ENCODE measurements at regions not wholly inside any gene's neighbourhood (a gene's known extent, or its start where the extent isn't known, plus 50 kb on each side); places are given as distances from the start of the nearest gene placed in this dataset.

- DNase-seq (ENCODE audit: low read depth): no peak
Observed at GRCh38 chr10:10902951-10903350, 114.7 kb upstream of the CELF2 start.

- no peak for DNase-seq (ENCODE audit: low read depth)
Observed at GRCh38 chr10:10903620-10904019, 114.1 kb upstream of the CELF2 start.

GRCh38 chr10:10910634-10911033 is 107.0 kb upstream of the CELF2 start:
- DNase-seq (ENCODE audit: low read depth): no peak

GRCh38 chr10:10911035-10911434 is 106.6 kb upstream of the CELF2 start:
- DNase-seq (ENCODE audit: low read depth): no peak

GRCh38 chr10:10911471-10911921 is 106.2 kb upstream of the CELF2 start:
- DNase-seq (ENCODE audit: low read depth): no peak

GRCh38 chr10:10914144-10914543 is 103.5 kb upstream of the CELF2 start:
- DNase-seq (ENCODE audit: low read depth): no peak

GRCh38 chr10:10915215-10915614 is 102.5 kb upstream of the CELF2 start:
- no peak for DNase-seq (ENCODE audit: low read depth)

- DNase-seq (ENCODE audit: low read depth): no peak
Observed at GRCh38 chr10:10917031-10917430, 100.6 kb upstream of the CELF2 start.

- no peak for DNase-seq (ENCODE audit: low read depth)
Observed at GRCh38 chr10:10919976-10920375, 97.7 kb upstream of the CELF2 start.

- DNase-seq (ENCODE audit: low read depth): no peak
Observed at GRCh38 chr10:10921826-10922461, 95.7 kb upstream of the CELF2 start.

GRCh38 chr10:10923029-10923651 is 94.5 kb upstream of the CELF2 start:
- DNase-seq (ENCODE audit: low read depth): no peak

GRCh38 chr10:10925667-10926066 is 92.0 kb upstream of the CELF2 start:
- DNase-seq (ENCODE audit: low read depth): no peak

GRCh38 chr10:10927608-10928007 is 90.1 kb upstream of the CELF2 start:
- DNase-seq (ENCODE audit: low read depth): no peak

GRCh38 chr10:10930979-10931743 is 86.5 kb upstream of the CELF2 start:
- no peak for DNase-seq (ENCODE audit: low read depth)

- no peak for DNase-seq (ENCODE audit: low read depth)
Observed at GRCh38 chr10:10935032-10935431, 82.6 kb upstream of the CELF2 start.

GRCh38 chr10:10938676-10939075 is 79.0 kb upstream of the CELF2 start:
- DNase-seq (ENCODE audit: low read depth): no peak

GRCh38 chr10:10941127-10941730 is 76.4 kb upstream of the CELF2 start:
- DNase-seq (ENCODE audit: low read depth): no peak

- DNase-seq (ENCODE audit: low read depth): no peak
Observed at GRCh38 chr10:10942441-10942840, 75.2 kb upstream of the CELF2 start.

- no peak for DNase-seq (ENCODE audit: low read depth)
Observed at GRCh38 chr10:10946081-10946480, 71.6 kb upstream of the CELF2 start.

- no peak for DNase-seq (ENCODE audit: low read depth)
Observed at GRCh38 chr10:10946801-10947200, 70.9 kb upstream of the CELF2 start.

GRCh38 chr10:10951675-10952074 is 66.0 kb upstream of the CELF2 start:
- no peak for DNase-seq (ENCODE audit: low read depth)

- no peak for DNase-seq (ENCODE audit: low read depth)
Observed at GRCh38 chr10:10952800-10953199, 64.9 kb upstream of the CELF2 start.

Data from activated gamma-delta T cell treated with anti-CD3 and anti-CD28 coated beads, Interleukin-2, amount 50 U/mL, for 16 hours (primary cell).